GM23338 (cell line): ENCODE measurements at regions not wholly inside any gene's neighbourhood (a gene's known extent, or its start where the extent isn't known, plus 50 kb on each side); places are given as distances from the start of the nearest gene placed in this dataset.

Source experiments
- ATAC-seq: fragments of 200-7000 bp; cut with Tn5 transposase; 3 replicates; pipeline ENCODE4 v1.9.1; 2020
- DNase-seq: peaks from one replicate; pipeline ENCODE4 v3.0.0-alpha.2; 2015; ENCODE audit warnings: low spot score
- H2AFZ ChIP-seq: fragments of 200-600 bp; sonication (generic); 2 replicates; pipeline ENCODE4 v1.8.0; 2016; ENCODE audit warnings: antibody characterized with exemption, mild to moderate bottlenecking, moderate library complexity
- H3F3A ChIP-seq: fragments of 200-600 bp; sonication (generic); replicated peaks from 2 replicates; pipeline ENCODE4 v1.8.0; 2017; ENCODE audit warnings: antibody characterized with exemption, mixed run types, low read depth
- H3K27ac ChIP-seq: fragments of 200-600 bp; sonication (generic); 2 replicates; pipeline ENCODE4 v1.6.1; 2016; ENCODE audit warnings: low read depth
- H3K27me3 ChIP-seq: fragments of 200-600 bp; sonication (generic); 2 replicates; pipeline ENCODE4 v1.8.0; 2016; ENCODE audit warnings: mild to moderate bottlenecking, mixed run types, moderate library complexity; ENCODE audit not compliant: insufficient read depth
- H3K36me3 ChIP-seq: fragments of 200-600 bp; sonication (generic); 2 replicates; pipeline ENCODE4 v1.8.0; 2016; ENCODE audit warnings: mild to moderate bottlenecking; ENCODE audit not compliant: insufficient read depth
- H3K4me1 ChIP-seq: fragments of 200-600 bp; sonication (generic); 2 replicates; pipeline ENCODE4 v1.8.0; 2016; ENCODE audit warnings: mild to moderate bottlenecking, moderate library complexity; ENCODE audit not compliant: insufficient read depth
- H3K4me2 ChIP-seq: fragments of 200-600 bp; sonication (generic); 2 replicates; pipeline ENCODE4 v1.7.1; 2017; ENCODE audit warnings: mixed run types
- H3K4me3 ChIP-seq: fragments of 200-600 bp; sonication (generic); 2 replicates; pipeline ENCODE4 v1.6.1; 2016; ENCODE audit warnings: mixed run types
- H3K79me2 ChIP-seq: fragments of 200-600 bp; sonication (generic); replicated peaks from 2 replicates; pipeline ENCODE4 v1.8.0; 2017; ENCODE audit warnings: mild to moderate bottlenecking; ENCODE audit not compliant: insufficient read depth
- H3K9me2 ChIP-seq: fragments of 200-600 bp; sonication (generic); 2 replicates; pipeline ENCODE4 v1.8.0; 2017; ENCODE audit not compliant: insufficient read depth
- H4K20me1 ChIP-seq: fragments of 200-600 bp; sonication (generic); replicated peaks from 2 replicates; pipeline ENCODE4 v1.8.0; 2017; ENCODE audit warnings: mild to moderate bottlenecking; ENCODE audit not compliant: insufficient read depth
- H3K27ac Mint-ChIP-seq: 2 replicates; pipeline ENCODE4 v1.8.0; 2020; ENCODE audit warnings: inconsistent platforms, mild to moderate bottlenecking, moderate library complexity, mixed read lengths
- H3K27me3 Mint-ChIP-seq: 3 replicates; pipeline ENCODE4 v1.8.0; 2022; ENCODE audit warnings: low read depth, mild to moderate bottlenecking, moderate library complexity, mixed read lengths, inconsistent platforms; ENCODE audit not compliant: insufficient read depth, poor library complexity
- H3K36me3 Mint-ChIP-seq: 3 replicates; pipeline ENCODE4 v1.8.0; 2021; ENCODE audit warnings: low read depth, mild to moderate bottlenecking, inconsistent platforms, moderate library complexity, mixed read lengths
- H3K4me1 Mint-ChIP-seq: 3 replicates; pipeline ENCODE4 v1.8.0; 2020; ENCODE audit warnings: mild to moderate bottlenecking, inconsistent platforms, mixed read lengths
- H3K4me3 Mint-ChIP-seq: 3 replicates; pipeline ENCODE4 v1.8.0; 2021; ENCODE audit warnings: moderate library complexity, mild to moderate bottlenecking, inconsistent platforms, mixed read lengths
- H3K9me3 Mint-ChIP-seq: 3 replicates; pipeline ENCODE4 v1.8.0; 2020; ENCODE audit warnings: moderate library complexity, mild to moderate bottlenecking, inconsistent platforms, mixed read lengths
- CTCF ChIP-seq, 2 experiments: fragments of 200-600 bp in 1 of 2; sonication (generic) in 1 of 2; conservative IDR thresholded peaks; 2 replicates each; pipeline versions ENCODE4 v1.5.1 to v1.6.1; 2016 to 2017; ENCODE audit warnings: antibody characterized with exemption in 2 of 2, low read depth in 2 of 2, mild to moderate bottlenecking in 2 of 2, moderate library complexity in 1 of 2
- EZH2 ChIP-seq: fragments of 200-600 bp; sonication (generic); IDR thresholded peaks from one replicate; pipeline ENCODE4 v1.8.0; 2017; ENCODE audit warnings: antibody characterized with exemption, mild to moderate bottlenecking, low read depth; ENCODE audit not compliant: unreplicated experiment
- EZH2phosphoT487 ChIP-seq: fragments of 200-600 bp; sonication (generic); IDR thresholded peaks from one replicate; pipeline ENCODE4 v1.8.1; 2018; ENCODE audit warnings: antibody characterized with exemption; ENCODE audit not compliant: unreplicated experiment
- JUNB ChIP-seq: IDR thresholded peaks from one replicate; pipeline ENCODE4 v1.6.1; 2016; ENCODE audit warnings: antibody characterized with exemption; ENCODE audit not compliant: unreplicated experiment
- NANOG ChIP-seq: IDR thresholded peaks from 2 replicates; pipeline ENCODE4 v1.6.1; 2016; ENCODE audit warnings: antibody characterized with exemption, borderline replicate concordance
- POLR2AphosphoS5 ChIP-seq: IDR thresholded peaks from 2 replicates; pipeline ENCODE4 v1.6.1; 2016; ENCODE audit warnings: antibody characterized with exemption, low read depth
- STAT1 ChIP-seq: IDR thresholded peaks from one replicate; pipeline ENCODE4 v1.6.1; 2016; ENCODE audit warnings: antibody characterized with exemption; ENCODE audit not compliant: unreplicated experiment
- ZNF331 ChIP-seq: fragments of 250-450 bp; sonication (Bioruptor Pico); IDR thresholded peaks from 2 replicates; pipeline ENCODE4 v1.5.0; 2020; ENCODE audit warnings: low read depth, mild to moderate bottlenecking, moderate library complexity
- TF ChIP-seq, protein P1 (sequence below): fragments of 250-450 bp; sonication (Bioruptor Pico); IDR thresholded peaks from 2 replicates; pipeline ENCODE4 v1.5.0; 2020; ENCODE audit warnings: mild to moderate bottlenecking, moderate library complexity
- TF ChIP-seq, protein P2 (sequence below): IDR thresholded peaks from one replicate; pipeline ENCODE4 v1.6.1; 2018; ENCODE audit warnings: antibody characterized with exemption; ENCODE audit not compliant: unreplicated experiment

DNA sequence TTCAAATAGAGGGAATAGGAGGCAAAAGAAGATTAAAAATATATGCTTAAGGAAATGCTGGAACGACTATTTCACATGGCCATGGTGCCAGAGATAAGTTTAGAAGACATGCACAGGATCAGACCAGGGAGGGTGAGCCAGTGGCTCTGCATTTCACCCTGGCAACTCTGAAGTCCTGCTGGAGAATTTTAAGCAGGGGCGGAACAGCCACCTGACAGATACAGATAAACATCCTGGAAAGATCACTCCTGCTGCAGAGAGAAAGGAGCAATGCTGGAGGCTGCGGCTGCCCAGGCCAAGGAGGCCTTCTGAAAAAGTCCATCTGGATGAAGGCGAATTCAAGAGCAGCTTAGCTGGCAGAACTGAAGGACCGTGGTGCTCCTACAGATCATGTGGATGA is 755.9 kb downstream of the RNF144A start (continued):
- TF ChIP-seq, protein P1, sequence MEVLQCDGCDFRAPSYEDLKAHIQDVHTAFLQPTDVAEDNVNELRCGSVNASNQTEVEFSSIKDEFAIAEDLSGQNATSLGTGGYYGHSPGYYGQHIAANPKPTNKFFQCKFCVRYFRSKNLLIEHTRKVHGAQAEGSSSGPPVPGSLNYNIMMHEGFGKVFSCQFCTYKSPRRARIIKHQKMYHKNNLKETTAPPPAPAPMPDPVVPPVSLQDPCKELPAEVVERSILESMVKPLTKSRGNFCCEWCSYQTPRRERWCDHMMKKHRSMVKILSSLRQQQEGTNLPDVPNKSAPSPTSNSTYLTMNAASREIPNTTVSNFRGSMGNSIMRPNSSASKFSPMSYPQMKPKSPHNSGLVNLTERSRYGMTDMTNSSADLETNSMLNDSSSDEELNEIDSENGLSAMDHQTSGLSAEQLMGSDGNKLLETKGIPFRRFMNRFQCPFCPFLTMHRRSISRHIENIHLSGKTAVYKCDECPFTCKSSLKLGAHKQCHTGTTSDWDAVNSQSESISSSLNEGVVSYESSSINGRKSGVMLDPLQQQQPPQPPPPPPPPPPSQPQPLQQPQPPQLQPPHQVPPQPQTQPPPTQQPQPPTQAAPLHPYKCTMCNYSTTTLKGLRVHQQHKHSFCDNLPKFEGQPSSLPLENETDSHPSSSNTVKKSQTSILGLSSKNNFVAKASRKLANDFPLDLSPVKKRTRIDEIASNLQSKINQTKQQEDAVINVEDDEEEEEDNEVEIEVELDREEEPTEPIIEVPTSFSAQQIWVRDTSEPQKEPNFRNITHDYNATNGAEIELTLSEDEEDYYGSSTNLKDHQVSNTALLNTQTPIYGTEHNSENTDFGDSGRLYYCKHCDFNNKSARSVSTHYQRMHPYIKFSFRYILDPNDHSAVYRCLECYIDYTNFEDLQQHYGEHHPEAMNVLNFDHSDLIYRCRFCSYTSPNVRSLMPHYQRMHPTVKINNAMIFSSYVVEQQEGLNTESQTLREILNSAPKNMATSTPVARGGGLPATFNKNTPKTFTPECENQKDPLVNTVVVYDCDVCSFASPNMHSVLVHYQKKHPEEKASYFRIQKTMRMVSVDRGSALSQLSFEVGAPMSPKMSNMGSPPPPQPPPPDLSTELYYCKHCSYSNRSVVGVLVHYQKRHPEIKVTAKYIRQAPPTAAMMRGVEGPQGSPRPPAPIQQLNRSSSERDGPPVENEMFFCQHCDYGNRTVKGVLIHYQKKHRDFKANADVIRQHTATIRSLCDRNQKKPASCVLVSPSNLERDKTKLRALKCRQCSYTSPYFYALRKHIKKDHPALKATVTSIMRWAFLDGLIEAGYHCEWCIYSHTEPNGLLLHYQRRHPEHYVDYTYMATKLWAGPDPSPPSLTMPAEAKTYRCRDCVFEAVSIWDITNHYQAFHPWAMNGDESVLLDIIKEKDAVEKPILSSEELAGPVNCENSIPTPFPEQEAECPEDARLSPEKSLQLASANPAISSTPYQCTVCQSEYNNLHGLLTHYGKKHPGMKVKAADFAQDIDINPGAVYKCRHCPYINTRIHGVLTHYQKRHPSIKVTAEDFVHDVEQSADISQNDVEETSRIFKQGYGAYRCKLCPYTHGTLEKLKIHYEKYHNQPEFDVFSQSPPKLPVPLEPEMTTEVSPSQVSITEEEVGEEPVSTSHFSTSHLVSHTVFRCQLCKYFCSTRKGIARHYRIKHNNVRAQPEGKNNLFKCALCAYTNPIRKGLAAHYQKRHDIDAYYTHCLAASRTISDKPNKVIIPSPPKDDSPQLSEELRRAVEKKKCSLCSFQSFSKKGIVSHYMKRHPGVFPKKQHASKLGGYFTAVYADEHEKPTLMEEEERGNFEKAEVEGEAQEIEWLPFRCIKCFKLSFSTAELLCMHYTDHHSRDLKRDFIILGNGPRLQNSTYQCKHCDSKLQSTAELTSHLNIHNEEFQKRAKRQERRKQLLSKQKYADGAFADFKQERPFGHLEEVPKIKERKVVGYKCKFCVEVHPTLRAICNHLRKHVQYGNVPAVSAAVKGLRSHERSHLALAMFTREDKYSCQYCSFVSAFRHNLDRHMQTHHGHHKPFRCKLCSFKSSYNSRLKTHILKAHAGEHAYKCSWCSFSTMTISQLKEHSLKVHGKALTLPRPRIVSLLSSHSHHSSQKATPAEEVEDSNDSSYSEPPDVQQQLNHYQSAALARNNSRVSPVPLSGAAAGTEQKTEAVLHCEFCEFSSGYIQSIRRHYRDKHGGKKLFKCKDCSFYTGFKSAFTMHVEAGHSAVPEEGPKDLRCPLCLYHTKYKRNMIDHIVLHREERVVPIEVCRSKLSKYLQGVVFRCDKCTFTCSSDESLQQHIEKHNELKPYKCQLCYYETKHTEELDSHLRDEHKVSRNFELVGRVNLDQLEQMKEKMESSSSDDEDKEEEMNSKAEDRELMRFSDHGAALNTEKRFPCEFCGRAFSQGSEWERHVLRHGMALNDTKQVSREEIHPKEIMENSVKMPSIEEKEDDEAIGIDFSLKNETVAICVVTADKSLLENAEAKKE (CRISPR knock-in tag) = no peak
- TF ChIP-seq ZNF331 (CRISPR knock-in tag) (no peak), POLR2AphosphoS5 (no peak), NANOG (no peak), JUNB (no peak), STAT1 (no peak), EZH2 (no peak), EZH2phosphoT487 (no peak), CTCF (conservative IDR thresholded peaks at IDR 0.05; ENCODE audit: low read depth in 2 of 2) (no peak)

DNA sequence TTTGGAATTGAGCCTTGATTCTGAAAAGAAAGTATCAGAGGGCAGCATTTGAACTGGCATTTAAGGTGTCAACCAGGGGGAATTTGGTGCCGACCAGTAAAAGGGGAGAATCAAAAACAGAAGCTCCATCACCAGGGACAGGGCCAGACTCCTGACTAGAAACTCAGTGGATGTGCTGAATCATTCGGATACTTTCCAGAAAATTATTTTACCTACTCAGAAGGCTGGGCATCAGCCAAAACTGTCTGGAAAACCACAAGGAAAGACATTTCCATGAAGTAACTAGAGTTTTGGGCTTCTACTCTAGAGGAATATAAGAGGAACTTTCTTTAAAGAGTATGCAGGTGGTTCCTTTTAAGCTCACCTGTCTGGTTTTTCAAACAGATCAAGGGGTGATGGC is 756.6 kb downstream of the RNF144A start:
- Mint-ChIP-seq H3K36me3 (peaks cover 21% of the 10 kb centered on the region), H3K9me3 (peaks cover 14% of the 10 kb centered on the region), H3K27me3 (peaks cover 5% of the 10 kb centered on the region), H3K4me1 (peaks cover 16% of the 10 kb centered on the region), H3K27ac (no peak overlapping the region), H3K4me3 (no peak overlapping the region)
- H3F3A ChIP-seq = no peaks in the 10 kb centered on the region
- no peaks in the 10 kb centered on the region for H3K4me1 ChIP-seq
- H4K20me1 ChIP-seq = no peaks in the 10 kb centered on the region
- no peak for DNase-seq
- no peak overlapping the region for H3K4me2 ChIP-seq
- TF ChIP-seq, protein P2, sequence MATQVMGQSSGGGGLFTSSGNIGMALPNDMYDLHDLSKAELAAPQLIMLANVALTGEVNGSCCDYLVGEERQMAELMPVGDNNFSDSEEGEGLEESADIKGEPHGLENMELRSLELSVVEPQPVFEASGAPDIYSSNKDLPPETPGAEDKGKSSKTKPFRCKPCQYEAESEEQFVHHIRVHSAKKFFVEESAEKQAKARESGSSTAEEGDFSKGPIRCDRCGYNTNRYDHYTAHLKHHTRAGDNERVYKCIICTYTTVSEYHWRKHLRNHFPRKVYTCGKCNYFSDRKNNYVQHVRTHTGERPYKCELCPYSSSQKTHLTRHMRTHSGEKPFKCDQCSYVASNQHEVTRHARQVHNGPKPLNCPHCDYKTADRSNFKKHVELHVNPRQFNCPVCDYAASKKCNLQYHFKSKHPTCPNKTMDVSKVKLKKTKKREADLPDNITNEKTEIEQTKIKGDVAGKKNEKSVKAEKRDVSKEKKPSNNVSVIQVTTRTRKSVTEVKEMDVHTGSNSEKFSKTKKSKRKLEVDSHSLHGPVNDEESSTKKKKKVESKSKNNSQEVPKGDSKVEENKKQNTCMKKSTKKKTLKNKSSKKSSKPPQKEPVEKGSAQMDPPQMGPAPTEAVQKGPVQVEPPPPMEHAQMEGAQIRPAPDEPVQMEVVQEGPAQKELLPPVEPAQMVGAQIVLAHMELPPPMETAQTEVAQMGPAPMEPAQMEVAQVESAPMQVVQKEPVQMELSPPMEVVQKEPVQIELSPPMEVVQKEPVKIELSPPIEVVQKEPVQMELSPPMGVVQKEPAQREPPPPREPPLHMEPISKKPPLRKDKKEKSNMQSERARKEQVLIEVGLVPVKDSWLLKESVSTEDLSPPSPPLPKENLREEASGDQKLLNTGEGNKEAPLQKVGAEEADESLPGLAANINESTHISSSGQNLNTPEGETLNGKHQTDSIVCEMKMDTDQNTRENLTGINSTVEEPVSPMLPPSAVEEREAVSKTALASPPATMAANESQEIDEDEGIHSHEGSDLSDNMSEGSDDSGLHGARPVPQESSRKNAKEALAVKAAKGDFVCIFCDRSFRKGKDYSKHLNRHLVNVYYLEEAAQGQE = no peak
- TF ChIP-seq CTCF (conservative IDR thresholded peaks at IDR 0.05; ENCODE audit: low read depth in 2 of 2) = no peak
- no peak for TF ChIP-seq EZH2phosphoT487
- no peaks in the 10 kb centered on the region for H3K79me2 ChIP-seq
- H3K4me3 ChIP-seq = no peak overlapping the region
- H2AFZ ChIP-seq = no peak overlapping the region
- ATAC-seq = no peak
- no peak overlapping the region for H3K27ac ChIP-seq
- peaks cover 38% of the 10 kb centered on the region for H3K9me2 ChIP-seq
- H3K36me3 ChIP-seq = peaks cover 3% of the 10 kb centered on the region; the same call in 1 of the 2 replicates
- H3K27me3 ChIP-seq = no peaks in the 10 kb centered on the region
